Loucy (cell line): ENCODE measurements at regions not wholly inside any gene's neighbourhood (a gene's known extent, or its start where the extent isn't known, plus 50 kb on each side); places are given as distances from the start of the nearest gene placed in this dataset.
"Not testable (repeated sequence)": the region's sequence is repeated elsewhere in the genome, so short reads cannot be mapped to it uniquely, and the experiment has no call there.

ENCODE experiments used
- H2AFZ ChIP-seq: fragments of 200-600 bp; sonication (generic); 2 replicates; pipeline ENCODE4 v1.6.0; 2016; ENCODE audit warnings: antibody characterized with exemption, mild to moderate bottlenecking, low read length, moderate library complexity
- H3F3A ChIP-seq: fragments of 200-600 bp; 2 replicates; pipeline ENCODE4 v1.6.0; 2016; ENCODE audit warnings: antibody characterized with exemption, low read depth, mild to moderate bottlenecking
- H3K27me3 ChIP-seq: fragments of 200-600 bp; sonication (generic); 2 replicates; pipeline ENCODE4 v1.6.1; 2014; ENCODE audit warnings: low read length, mild to moderate bottlenecking; ENCODE audit not compliant: insufficient read depth, poor library complexity, severe bottlenecking
- H3K36me3 ChIP-seq: fragments of 200-600 bp; sonication (generic); 2 replicates; pipeline ENCODE4 v1.6.1; 2016; ENCODE audit warnings: low read length; ENCODE audit not compliant: insufficient read depth
- H3K4me1 ChIP-seq: fragments of 200-600 bp; sonication (generic); 2 replicates; pipeline ENCODE4 v1.5.1; 2014; ENCODE audit warnings: low read length, mild to moderate bottlenecking; ENCODE audit not compliant: insufficient read depth, poor library complexity, severe bottlenecking
- H3K4me2 ChIP-seq: fragments of 200-600 bp; sonication (generic); 2 replicates; pipeline ENCODE4 v1.6.0; 2014; ENCODE audit warnings: antibody characterized with exemption, low read length, low read depth, mild to moderate bottlenecking; ENCODE audit not compliant: poor library complexity, severe bottlenecking
- H3K4me3 ChIP-seq: fragments of 200-600 bp; sonication (generic); 2 replicates; pipeline ENCODE4 v1.5.1; 2014; ENCODE audit warnings: low read length, mild to moderate bottlenecking, mixed read lengths; ENCODE audit not compliant: poor library complexity, severe bottlenecking
- H3K79me2 ChIP-seq: fragments of 200-600 bp; sonication (generic); 2 replicates; pipeline ENCODE4 v1.6.1; 2014; ENCODE audit warnings: low read length; ENCODE audit not compliant: insufficient read depth
- H3K9ac ChIP-seq: fragments of 200-600 bp; sonication (generic); 2 replicates; pipeline ENCODE4 v1.6.0; 2014; ENCODE audit warnings: mild to moderate bottlenecking, low read depth, low read length, moderate library complexity; ENCODE audit not compliant: poor library complexity, severe bottlenecking
- H3K9me2 ChIP-seq: fragments of 200-600 bp; sonication (generic); replicated peaks from 2 replicates; pipeline ENCODE4 v1.6.1; 2016; ENCODE audit warnings: low read depth, low read length, mixed read lengths
- H3K9me3 ChIP-seq: fragments of 200-600 bp; sonication (generic); 2 replicates; pipeline ENCODE4 v1.6.1; 2014; ENCODE audit warnings: mild to moderate bottlenecking, antibody characterized with exemption, low read length, low read depth; ENCODE audit not compliant: insufficient read depth
- H4K20me1 ChIP-seq: fragments of 200-600 bp; sonication (generic); 2 replicates; pipeline ENCODE4 v1.6.0; 2014; ENCODE audit warnings: antibody characterized with exemption, low read length, mild to moderate bottlenecking; ENCODE audit not compliant: insufficient read depth, poor library complexity, severe bottlenecking
- CTCF ChIP-seq: fragments of 200-600 bp; sonication (generic); conservative IDR thresholded peaks from 2 replicates; pipeline ENCODE4 v1.5.1; 2014; ENCODE audit warnings: mild to moderate bottlenecking, antibody characterized with exemption, low read length
- EZH2phosphoT487 ChIP-seq: fragments of 200-600 bp; IDR thresholded peaks from 2 replicates; pipeline ENCODE4 v1.6.1; 2018; ENCODE audit warnings: antibody characterized with exemption, mild to moderate bottlenecking, moderate library complexity, borderline replicate concordance

DNA sequence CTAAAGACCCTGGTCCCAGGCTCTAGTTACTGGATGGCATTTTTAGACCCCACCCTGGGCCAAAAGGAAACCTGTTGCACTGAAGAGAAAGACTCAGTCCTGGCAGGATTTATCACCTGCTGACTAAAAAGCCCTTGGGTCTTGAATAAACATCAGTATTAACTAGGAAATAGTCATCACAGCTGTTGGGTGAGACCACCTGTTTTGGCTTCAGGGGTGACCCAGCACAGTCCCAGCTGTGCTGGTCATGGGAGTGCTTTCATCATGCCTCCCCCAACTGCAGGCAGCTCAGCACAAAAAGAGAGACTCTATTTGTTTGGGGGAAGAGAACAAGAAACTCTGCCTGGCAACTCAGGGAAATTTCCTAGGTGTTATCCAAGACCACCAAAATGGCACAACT lies 903.2 kb downstream of the C4orf33 start:
- Histone ChIP-seq H3K27me3 (no peaks in the 10 kb centered on the region), H2AFZ (no peak overlapping the region), H3K9me3 (no peaks in the 10 kb centered on the region), H3K9me2 (no peaks in the 10 kb centered on the region), H3K36me3 (no peaks in the 10 kb centered on the region), H3K4me3 (no peak overlapping the region), H3K9ac (no peak overlapping the region), H3F3A (no peaks in the 10 kb centered on the region), H4K20me1 (no peaks in the 10 kb centered on the region), H3K79me2 (no peaks in the 10 kb centered on the region), H3K4me2 (no peak overlapping the region), H3K4me1 (no peaks in the 10 kb centered on the region)
- TF ChIP-seq CTCF = no peak
- no peak for TF ChIP-seq EZH2phosphoT487

GRCh38 chr4:130008461-130008860 lies 912.5 kb downstream of the C4orf33 start:
- no peaks in the 10 kb centered on the region for H4K20me1 ChIP-seq
- no peaks in the 10 kb centered on the region for H3K9me3 ChIP-seq
- no peaks in the 10 kb centered on the region for H3K27me3 ChIP-seq
- H3K9ac ChIP-seq = no peak overlapping the region
- H3K4me1 ChIP-seq = no peaks in the 10 kb centered on the region
- H3K4me3 ChIP-seq = no peak overlapping the region
- TF ChIP-seq EZH2phosphoT487 (no peak), CTCF (no peak)
- no peak overlapping the region for H2AFZ ChIP-seq
- no peaks in the 10 kb centered on the region for H3K9me2 ChIP-seq
- H3F3A ChIP-seq = no peaks in the 10 kb centered on the region
- no peaks in the 10 kb centered on the region for H3K79me2 ChIP-seq
- no peaks in the 10 kb centered on the region for H3K36me3 ChIP-seq
- no peak overlapping the region for H3K4me2 ChIP-seq

DNA sequence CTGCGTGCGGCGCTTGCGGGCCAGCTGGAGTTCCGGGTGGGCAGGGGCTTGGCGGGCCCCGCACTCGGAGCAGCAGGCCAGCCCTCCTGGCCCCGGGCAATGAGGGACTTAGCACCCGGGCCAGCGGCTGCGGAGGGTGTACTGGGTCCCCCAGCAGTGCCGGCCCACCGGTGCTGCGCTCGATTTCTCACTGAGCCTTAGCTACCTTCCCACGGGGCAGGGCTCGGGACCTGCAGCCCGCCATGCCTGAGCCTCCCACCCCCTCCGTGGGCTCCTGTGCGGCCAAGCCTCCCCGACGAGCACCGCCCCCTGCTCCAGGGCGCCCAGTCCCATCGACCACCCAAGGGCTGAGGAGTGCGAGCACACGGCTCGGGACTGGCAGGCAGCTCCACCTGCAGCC lies 916.9 kb downstream of the C4orf33 start:
- H2AFZ ChIP-seq, H3K27me3 ChIP-seq, H3K4me1 ChIP-seq, H3K9me3 ChIP-seq, H4K20me1 ChIP-seq, H3K9ac ChIP-seq, H3K9me2 ChIP-seq, H3K79me2 ChIP-seq, H3K4me3 ChIP-seq, H3F3A ChIP-seq, H3K36me3 ChIP-seq, H3K4me2 ChIP-seq: not testable (repeated sequence)

DNA sequence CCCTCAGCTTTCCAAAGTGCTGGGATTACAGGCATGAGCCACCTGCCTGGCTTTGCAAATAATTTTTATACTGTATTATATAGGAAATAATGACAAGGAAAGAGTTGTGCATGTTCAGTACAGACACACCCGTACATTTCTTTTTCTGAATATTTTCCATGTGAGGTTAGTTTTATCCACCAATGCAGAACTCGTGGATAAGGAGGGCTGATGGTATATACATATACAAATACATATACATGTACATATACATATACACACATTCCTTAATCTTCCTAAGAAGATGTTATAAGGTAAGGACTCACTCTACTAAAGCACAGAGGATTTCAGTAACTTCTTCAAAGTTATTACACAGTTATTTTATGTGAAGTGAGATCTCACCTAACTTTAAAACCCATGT lies 925.8 kb downstream of the C4orf33 start:
- no peak overlapping the region for H2AFZ ChIP-seq
- no peaks in the 10 kb centered on the region for H3F3A ChIP-seq
- TF ChIP-seq CTCF = no peak
- TF ChIP-seq EZH2phosphoT487 = no peak
- H4K20me1 ChIP-seq = no peaks in the 10 kb centered on the region
- H3K27me3 ChIP-seq = no peaks in the 10 kb centered on the region
- H3K4me1 ChIP-seq = no peaks in the 10 kb centered on the region
- no peak overlapping the region for H3K4me2 ChIP-seq
- no peaks in the 10 kb centered on the region for H3K36me3 ChIP-seq
- H3K9me2 ChIP-seq = no peaks in the 10 kb centered on the region
- H3K79me2 ChIP-seq = no peaks in the 10 kb centered on the region
- H3K9me3 ChIP-seq = no peaks in the 10 kb centered on the region
- H3K4me3 ChIP-seq = no peak overlapping the region
- H3K9ac ChIP-seq = no peak overlapping the region
